Activated CD4-positive, alpha-beta T cell treated with anti-CD3 and anti-CD28 coated beads, Interleukin-2, Interleukin-6, amounts not matched to agents 100 ng/mL and 50 ng/mL, durations not matched to agents 16 hours and 8 hours (primary cell): ENCODE measurements at regions not wholly inside any gene's neighbourhood (a gene's known extent, or its start where the extent isn't known, plus 50 kb on each side); places are given as distances from the start of the nearest gene placed in this dataset.
"Not testable (repeated sequence)": the region's sequence is repeated elsewhere in the genome, so short reads cannot be mapped to it uniquely, and the experiment has no call there.

Experiments
- DNase-seq: peaks from one replicate; pipeline ENCODE4 v3.0.0-alpha.2; 2020

- not testable (repeated sequence) for DNase-seq
Measured at GRCh38 chr2:242010252-242011166, 141.0 kb downstream of the RTP5 start.

- no peak for DNase-seq
Measured at GRCh38 chr2:242011167-242011513, 141.6 kb downstream of the RTP5 start.

- no peak for DNase-seq
Measured at GRCh38 chr2:242011516-242011915, 142.0 kb downstream of the RTP5 start.

GRCh38 chr2:242011991-242012764, 142.6 kb downstream of the RTP5 start:
- DNase-seq = no peak

- no peak for DNase-seq
Measured at GRCh38 chr2:242012956-242013764, 143.6 kb downstream of the RTP5 start.

- DNase-seq = no peak
Measured at GRCh38 chr2:242013771-242014170, 144.2 kb downstream of the RTP5 start.

GRCh38 chr2:242015108-242016065, 145.9 kb downstream of the RTP5 start:
- no peak for DNase-seq

GRCh38 chr2:242017086-242017485, 147.6 kb downstream of the RTP5 start:
- no peak for DNase-seq

GRCh38 chr2:242018416-242018815, 148.9 kb downstream of the RTP5 start:
- not testable (repeated sequence) for DNase-seq

- DNase-seq = no peak
Measured at GRCh38 chr2:242019344-242019743, 149.8 kb downstream of the RTP5 start.

- DNase-seq = no peak
Measured at GRCh38 chr2:242020196-242021004, 150.9 kb downstream of the RTP5 start.

- DNase-seq = no peak
Measured at GRCh38 chr2:242022550-242023290, 153.2 kb downstream of the RTP5 start.

GRCh38 chr2:242024751-242025355, 155.3 kb downstream of the RTP5 start:
- DNase-seq = no peak

GRCh38 chr2:242027676-242028450, 158.3 kb downstream of the RTP5 start:
- no peak for DNase-seq

- no peak for DNase-seq
Measured at GRCh38 chr2:242029422-242030225, 160.1 kb downstream of the RTP5 start.

- DNase-seq = no peak
Measured at GRCh38 chr2:242030226-242030575, 160.7 kb downstream of the RTP5 start.

- no peak for DNase-seq
Measured at GRCh38 chr2:242030858-242031257, 161.3 kb downstream of the RTP5 start.

GRCh38 chr2:242031481-242032019, 162.0 kb downstream of the RTP5 start:
- DNase-seq = peak; percentile 56
